Activated CD4-positive, alpha-beta T cell treated with anti-CD3 and anti-CD28 coated beads for 1 hour (primary cell): ENCODE measurements at regions not wholly inside any gene's neighbourhood (a gene's known extent, or its start where the extent isn't known, plus 50 kb on each side); places are given as distances from the start of the nearest gene placed in this dataset.

ENCODE experiments used
- DNase-seq: peaks from one replicate; pipeline ENCODE4 v3.0.0-alpha.2; 2020

DNA sequence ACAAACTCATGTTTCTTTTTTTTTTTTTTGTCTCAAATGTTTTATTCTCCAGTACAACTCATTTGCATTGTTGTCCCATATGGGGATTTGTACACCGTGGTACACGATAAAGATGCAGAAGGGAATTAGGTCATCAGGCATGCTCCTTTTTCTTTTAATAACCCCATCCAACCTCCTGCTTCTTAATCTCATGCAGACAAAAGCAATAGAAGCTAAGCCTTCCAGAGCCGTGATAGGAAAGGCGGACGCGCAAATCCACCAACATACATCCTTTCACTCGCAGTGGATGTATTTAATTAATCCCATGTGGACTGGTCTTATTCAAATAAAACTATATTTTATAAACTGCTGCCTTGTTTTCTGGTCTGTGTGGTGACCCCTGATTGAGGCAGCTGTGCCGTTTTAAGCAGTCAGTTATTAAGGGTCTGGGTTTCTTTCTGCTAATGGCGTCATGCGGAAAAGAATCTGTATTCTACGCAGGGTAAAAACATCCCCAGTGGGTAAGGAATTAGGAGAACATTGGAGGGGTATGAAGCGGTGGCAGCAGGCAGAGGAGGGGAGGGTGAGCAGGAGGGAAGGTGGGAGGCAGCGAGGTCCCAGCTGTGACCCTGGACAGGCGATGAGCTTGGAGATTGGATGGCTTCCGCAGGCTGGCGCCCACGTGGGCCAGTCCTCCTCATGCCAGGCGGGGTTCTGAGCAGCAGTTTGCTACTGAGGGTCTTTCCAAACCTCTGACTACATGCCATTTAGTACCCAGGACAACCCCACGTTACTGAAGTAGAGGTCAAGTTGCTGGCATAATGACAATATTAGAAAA lies 172.8 kb downstream of the LINC00237 start:
- DNase-seq, result no peak

DNA sequence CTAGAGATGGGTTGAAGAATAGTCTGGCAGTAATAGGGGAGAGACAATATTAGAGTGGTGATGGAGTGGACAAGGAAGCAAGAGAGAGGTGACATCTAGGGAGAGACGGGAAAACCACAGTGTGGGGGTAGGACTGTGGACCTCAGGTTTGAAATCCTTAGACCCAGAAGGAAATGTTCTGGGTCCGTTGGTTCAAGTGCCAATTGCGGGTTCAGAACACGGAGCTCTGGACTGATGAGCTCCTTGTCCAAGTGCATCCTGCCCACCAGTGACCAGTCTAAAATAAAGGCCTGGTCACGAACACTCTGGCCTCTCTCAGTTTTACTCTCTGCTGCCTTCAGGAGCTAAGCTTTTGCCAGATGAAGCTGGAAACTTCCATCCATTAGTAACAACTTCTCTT lies 174.0 kb downstream of the LINC00237 start:
- DNase-seq, result no peak

- no peak for DNase-seq
Measured at GRCh38 chr20:20931632-20932031, 174.5 kb downstream of the LINC00237 start.

DNA sequence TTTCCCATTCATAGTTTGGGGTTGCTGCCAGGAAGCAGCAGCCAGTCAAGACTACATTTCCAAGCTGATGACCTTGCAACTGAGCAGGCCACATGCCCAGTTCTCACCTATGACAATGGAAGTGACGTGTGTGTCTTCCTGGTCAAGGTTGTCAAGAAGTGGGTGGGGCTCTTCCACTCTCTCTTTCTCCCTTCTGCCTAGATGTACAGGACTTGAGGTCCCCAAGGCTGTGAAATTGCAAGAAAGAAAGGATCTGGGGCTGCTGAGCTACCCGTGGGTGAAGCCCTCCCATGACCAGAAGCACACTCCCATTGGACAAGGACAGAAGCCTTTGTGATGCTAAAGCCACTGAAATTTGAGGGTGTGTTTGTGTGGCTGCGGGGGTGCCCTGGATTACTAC lies 175.1 kb downstream of the LINC00237 start:
- DNase-seq, result no peak

- no peak for DNase-seq
Measured at GRCh38 chr20:20930500-20930899, 175.7 kb downstream of the LINC00237 start.

- DNase-seq, result no peak
Measured at GRCh38 chr20:20929341-20929740, 176.8 kb downstream of the LINC00237 start.

GRCh38 chr20:20926222-20926905 lies 179.8 kb downstream of the LINC00237 start:
- no peak for DNase-seq

GRCh38 chr20:20920433-20920832 lies 185.7 kb downstream of the LINC00237 start:
- DNase-seq, result no peak

DNA sequence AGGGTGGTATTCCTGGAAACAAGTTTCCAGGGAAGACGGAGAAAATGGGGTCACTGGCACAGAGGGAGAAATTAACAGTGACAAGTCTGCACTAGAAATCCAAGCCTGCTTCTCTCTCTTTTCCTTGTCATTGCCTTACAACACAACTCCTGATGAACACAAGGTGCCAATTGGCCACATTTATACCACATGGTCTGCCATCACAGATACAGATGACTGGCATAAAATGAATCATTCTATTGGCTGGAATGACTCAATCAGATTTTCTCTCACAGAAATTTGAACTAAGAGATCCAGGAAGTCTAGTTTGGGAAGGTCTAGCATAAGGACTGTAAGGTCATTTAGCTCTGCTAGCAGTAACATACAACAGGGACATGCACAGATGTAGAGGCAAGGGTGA lies 190.3 kb downstream of the LINC00237 start:
- DNase-seq, result no peak

DNA sequence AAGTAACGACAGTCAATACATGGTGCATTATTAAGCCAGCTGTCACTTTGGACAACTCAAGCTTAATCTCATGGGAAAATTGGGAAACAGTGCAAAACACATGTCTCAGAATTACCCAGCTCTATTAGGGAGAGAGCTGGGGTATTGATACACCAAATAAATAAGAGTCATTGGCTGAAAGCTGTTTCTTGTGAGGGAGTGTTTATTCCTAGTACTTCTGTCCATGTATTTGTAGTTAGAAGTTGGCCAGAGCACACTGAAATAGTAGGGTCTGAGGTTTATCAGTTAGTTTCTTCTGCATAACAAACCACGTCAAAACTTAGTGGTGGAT lies 192.0 kb upstream of the RALGAPA2 start:
- no peak for DNase-seq

DNA sequence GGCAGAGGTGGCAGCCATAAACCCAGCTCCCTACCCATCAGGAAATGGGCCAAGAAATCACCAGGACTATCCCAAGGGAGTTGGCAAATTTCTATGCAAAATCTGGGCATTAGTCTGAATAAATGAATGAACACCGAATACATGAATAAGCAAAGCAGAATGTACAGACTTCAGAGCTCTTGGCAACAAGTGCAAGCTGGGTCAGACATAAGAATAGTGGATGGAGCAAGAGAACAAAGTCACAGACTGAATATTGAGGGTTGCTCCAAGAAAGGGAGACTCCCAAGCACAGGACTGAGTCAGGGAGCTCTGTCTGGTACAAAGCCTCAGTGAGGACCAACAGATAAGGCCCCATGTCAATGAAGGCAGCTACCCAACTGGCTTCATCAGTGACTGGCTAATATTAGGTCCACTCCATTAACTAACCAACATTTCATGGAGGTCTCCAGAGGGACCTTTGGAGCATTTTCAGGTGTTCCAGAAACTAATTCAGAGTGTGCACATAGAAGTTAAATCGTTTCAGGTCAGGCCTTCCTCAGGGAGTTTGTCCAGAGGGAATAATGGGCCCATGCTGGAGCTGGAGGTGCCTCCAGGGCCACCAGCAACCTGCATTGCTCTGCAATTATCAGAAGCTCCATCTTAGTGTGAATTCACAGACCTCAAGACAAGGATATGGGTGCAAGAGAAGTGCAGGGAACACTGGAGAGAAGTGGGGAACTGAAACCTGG lies 191.5 kb upstream of the RALGAPA2 start:
- DNase-seq, result no peak

- no peak for DNase-seq
Measured at GRCh38 chr20:20897922-20898321, 185.5 kb upstream of the RALGAPA2 start.

DNA sequence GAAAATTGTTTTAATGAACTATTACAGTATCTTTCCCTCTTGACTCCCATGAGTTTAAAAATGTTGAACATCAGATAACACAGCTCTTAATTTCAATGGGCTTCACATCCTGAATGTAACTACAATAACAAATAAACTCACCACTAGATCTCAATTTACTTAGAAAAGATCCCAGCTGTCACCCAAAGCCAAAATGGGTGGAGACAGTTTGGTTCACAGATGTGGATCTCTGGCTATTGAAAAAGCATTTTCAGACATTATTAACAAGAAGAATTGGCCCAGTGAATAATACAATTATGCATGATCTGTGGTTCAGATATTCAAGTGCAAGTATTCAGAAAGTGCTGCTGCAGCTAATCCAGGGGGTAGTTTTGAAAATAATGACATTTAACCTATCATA lies 184.7 kb upstream of the RALGAPA2 start:
- DNase-seq, result no peak

DNA sequence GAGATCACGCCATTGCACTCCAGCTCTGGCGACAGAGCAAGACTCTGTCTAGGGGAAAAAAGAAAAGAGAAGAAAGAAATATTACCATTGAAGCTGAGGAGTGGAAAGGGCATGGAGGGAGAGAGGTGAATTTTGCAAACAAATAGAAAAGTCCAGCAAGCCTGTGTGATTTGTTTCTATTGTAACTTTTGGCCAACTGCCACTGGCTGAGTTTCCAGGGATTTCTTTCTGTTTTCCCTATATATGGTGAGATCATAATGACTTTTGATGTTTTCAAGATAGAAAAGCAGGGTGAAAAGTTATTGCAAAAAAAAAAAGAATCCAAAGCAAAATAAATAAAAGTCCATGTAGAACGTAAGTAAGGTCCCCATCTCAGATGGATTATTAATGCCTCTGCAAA lies 184.2 kb upstream of the RALGAPA2 start:
- no peak for DNase-seq

DNA sequence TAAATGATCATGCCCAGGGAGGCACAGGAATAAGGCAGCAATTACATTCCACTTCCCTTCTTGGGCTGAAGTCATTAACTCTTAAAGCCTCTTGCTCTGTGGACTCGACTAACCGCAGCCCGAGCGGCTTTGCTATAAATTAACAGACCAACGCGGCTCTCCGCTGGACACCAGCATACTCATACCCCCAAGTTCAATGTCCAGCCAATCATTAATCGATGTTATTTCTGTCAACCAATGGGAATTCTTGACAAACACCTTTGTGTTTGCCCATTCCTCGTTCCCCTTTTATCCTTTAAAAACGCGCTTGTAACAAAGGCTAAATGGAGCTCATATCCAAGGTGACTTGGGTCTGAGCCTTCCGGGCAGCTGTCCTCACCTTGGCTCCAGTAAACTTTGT lies 183.1 kb upstream of the RALGAPA2 start:
- DNase-seq, result no peak

DNA sequence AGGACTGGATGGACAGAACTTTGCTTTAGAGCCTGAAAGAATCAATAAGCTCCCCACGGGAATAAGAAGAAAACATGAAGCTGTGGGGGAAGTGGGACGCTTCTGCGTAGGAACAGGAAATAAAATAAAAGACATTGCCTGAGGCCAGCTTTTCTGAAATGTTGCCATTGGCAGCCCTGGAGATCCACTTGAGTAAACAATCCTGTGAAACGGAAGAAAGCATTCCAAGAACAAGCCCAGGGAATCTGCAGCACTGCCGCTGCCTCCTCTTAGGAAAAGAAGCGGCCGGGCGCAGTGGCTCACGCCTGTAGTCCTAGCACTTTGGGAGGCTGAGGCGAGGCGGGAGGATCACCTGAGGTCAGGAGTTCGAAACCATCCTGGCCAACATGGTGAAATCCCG lies 182.3 kb upstream of the RALGAPA2 start:
- DNase-seq, result no peak

- no peak for DNase-seq
Measured at GRCh38 chr20:20894280-20894679, 181.8 kb upstream of the RALGAPA2 start.

- no peak for DNase-seq
Measured at GRCh38 chr20:20892328-20892727, 179.9 kb upstream of the RALGAPA2 start.

- no peak for DNase-seq
Measured at GRCh38 chr20:20890751-20891150, 178.3 kb upstream of the RALGAPA2 start.

DNA sequence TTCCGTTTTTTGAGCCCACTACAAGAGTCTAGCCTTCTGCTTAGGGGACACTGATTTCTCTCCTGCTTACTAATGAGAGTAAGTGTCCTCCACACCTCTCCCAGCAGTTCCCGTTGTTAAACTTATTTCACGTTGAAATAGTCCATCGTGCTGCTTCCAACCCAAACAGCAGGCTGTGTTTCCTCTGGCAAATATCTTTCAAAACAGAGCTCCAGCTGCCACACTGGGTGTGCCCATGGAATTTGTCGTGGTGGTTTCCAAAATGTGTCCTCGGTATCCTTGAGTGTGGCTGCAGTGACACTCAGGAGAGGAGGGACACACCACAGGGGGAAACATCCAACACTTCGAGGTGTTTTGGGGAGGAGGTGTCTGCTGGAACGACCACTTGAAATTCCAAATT lies 176.5 kb upstream of the RALGAPA2 start:
- no peak for DNase-seq

DNA sequence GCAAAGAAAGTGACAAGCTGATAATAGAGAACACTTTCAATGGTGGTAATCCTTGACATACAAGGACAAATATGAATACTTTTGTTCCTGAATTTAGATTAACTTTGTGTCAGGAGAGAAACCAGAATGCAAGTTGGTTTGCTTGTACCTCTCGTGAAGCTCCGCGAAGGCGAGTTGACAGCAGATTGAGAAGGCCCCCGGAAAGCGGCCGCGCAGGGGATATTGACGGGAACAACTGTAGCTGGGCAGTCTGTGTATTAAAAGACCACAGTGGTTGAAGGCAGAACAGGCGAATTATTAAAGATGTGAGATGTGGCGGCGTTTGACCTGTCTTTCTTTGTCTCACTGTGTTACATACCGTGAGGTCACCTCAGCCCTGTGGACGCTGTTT lies 175.8 kb upstream of the RALGAPA2 start:
- no peak for DNase-seq

- DNase-seq, result no peak
Measured at GRCh38 chr20:20887593-20888265, 175.3 kb upstream of the RALGAPA2 start.

DNA sequence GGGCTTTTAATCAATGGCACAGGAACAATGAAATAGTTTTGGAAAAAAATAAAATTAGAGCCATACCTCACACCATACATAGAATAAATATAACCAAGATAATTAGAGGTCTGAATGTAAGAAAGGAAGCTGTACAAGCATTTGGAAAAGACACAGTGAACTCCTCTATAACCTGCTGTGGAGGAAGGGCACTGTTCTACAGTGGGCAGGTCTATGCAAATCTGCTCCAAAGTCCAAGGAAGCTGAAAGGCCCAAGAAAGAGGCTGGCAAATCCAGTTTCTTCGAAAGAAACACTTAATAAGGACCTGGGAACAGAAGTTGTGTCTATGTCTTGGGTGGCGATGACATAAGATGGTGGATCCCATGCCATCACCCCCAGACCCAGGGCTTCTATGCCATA lies 169.4 kb upstream of the RALGAPA2 start:
- no peak for DNase-seq

DNA sequence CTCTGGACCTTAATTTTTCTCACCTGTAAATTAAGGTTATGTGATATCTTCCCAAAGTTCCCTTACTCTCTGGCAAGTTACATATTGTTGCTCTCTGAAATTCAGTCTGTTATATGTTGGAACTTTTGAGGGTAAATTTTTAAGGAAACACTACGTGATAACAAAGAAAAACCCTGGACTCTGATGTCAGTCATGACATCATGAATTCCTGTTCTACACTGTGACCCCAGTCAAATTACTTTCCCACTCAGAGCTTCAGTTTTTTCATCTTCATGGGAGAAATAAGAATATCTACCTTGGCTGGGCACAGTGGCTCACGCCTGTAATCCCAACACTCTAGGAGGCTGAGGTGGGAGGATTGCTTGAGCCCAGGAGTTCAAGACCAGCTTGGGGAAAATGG lies 164.6 kb upstream of the RALGAPA2 start:
- DNase-seq, result no peak
